ENCODE measurements at regions not wholly inside any gene's neighbourhood (a gene's known extent, or its start where the extent isn't known, plus 50 kb on each side); places are given as distances from the start of the nearest gene placed in this dataset.

DNA sequence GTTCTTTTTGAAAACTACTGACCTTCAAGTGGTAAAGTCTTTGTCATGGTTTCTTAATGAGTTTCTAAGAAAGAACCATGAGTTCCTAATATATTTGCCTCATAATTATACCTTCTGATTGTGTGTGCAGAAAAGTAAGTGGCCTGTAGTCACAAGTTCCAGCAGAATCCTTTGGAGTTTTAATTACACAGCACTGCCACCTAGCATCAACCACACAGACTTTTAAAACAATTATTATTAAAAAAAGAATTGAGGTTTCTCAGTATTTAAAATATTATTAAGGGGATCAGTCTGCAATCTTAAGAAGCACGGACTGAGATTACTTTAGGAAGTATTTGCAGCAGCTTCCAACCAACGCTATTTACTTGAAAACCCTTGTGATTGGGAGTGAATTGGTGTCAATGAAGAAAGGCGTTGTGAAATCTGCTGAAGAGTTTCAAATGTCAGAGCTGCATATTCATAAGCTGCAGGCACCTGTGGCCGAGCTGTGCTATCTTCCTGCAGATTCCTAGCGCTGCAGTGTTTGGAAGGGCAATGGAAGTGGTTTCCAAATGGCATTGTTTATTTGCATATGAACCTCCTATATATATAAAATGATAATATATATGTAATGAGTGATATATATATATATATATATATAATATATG lies 1074.2 kb upstream of the WWC1 start:
- TF ChIP-seq, protein P1, sequence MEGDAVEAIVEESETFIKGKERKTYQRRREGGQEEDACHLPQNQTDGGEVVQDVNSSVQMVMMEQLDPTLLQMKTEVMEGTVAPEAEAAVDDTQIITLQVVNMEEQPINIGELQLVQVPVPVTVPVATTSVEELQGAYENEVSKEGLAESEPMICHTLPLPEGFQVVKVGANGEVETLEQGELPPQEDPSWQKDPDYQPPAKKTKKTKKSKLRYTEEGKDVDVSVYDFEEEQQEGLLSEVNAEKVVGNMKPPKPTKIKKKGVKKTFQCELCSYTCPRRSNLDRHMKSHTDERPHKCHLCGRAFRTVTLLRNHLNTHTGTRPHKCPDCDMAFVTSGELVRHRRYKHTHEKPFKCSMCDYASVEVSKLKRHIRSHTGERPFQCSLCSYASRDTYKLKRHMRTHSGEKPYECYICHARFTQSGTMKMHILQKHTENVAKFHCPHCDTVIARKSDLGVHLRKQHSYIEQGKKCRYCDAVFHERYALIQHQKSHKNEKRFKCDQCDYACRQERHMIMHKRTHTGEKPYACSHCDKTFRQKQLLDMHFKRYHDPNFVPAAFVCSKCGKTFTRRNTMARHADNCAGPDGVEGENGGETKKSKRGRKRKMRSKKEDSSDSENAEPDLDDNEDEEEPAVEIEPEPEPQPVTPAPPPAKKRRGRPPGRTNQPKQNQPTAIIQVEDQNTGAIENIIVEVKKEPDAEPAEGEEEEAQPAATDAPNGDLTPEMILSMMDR (IDR thresholded peaks at IDR 0.05; ENCODE audit: low read depth, low read length): no peak
- TF ChIP-seq POLR2A (IDR thresholded peaks at IDR 0.05; ENCODE audit: extremely low read depth, insufficient read length) (no peak), MYC (IDR thresholded peaks at IDR 0.05; ENCODE audit: low read depth, low read length) (no peak)
- TF ChIP-seq, protein P2, sequence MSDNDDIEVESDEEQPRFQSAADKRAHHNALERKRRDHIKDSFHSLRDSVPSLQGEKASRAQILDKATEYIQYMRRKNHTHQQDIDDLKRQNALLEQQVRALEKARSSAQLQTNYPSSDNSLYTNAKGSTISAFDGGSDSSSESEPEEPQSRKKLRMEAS (IDR thresholded peaks at IDR 0.05; ENCODE audit: low read depth, low read length): no peak

Data from NB4 (cell line).